OCI-LY7 (cell line): ENCODE measurements at regions not wholly inside any gene's neighbourhood (a gene's known extent, or its start where the extent isn't known, plus 50 kb on each side); places are given as distances from the start of the nearest gene placed in this dataset.

Experiments
- EZH2phosphoT487 ChIP-seq: fragments of 200-600 bp; sonication (generic); IDR thresholded peaks from 2 replicates; pipeline ENCODE4 v1.6.1; 2018; ENCODE audit warnings: low read depth, borderline replicate concordance, mild to moderate bottlenecking, mixed run types, antibody characterized with exemption, low read length, moderate library complexity, mixed read lengths
- TF ChIP-seq, protein P1 (sequence below): fragments of 200-600 bp; sonication (generic); conservative IDR thresholded peaks from 2 replicates; pipeline ENCODE4 v1.5.1; 2014; ENCODE audit warnings: mild to moderate bottlenecking, antibody characterized with exemption, low read length, moderate library complexity, mixed read lengths

DNA sequence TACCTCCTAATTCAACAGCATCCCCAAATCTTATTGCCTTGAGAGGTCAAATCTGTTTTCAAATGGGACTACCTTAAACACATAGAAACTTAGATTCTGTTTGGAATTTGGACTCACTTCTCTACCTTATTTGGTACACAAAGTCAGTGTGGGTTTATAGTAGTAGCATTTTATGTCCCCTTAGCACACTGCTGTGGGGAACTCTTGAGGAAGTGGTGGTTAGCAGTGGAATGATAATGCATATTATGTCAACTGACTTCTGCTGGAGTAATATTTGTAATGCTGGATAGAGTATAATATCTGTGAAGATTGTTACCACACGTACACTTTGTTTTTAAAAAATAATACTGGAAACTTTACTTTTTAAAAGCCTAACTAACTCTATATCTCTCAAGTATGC is 386.3 kb downstream of the NDFIP2 start:
- TF ChIP-seq, protein P1, sequence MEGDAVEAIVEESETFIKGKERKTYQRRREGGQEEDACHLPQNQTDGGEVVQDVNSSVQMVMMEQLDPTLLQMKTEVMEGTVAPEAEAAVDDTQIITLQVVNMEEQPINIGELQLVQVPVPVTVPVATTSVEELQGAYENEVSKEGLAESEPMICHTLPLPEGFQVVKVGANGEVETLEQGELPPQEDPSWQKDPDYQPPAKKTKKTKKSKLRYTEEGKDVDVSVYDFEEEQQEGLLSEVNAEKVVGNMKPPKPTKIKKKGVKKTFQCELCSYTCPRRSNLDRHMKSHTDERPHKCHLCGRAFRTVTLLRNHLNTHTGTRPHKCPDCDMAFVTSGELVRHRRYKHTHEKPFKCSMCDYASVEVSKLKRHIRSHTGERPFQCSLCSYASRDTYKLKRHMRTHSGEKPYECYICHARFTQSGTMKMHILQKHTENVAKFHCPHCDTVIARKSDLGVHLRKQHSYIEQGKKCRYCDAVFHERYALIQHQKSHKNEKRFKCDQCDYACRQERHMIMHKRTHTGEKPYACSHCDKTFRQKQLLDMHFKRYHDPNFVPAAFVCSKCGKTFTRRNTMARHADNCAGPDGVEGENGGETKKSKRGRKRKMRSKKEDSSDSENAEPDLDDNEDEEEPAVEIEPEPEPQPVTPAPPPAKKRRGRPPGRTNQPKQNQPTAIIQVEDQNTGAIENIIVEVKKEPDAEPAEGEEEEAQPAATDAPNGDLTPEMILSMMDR = no peak
- no peak for TF ChIP-seq EZH2phosphoT487
